H1 (cell line): ENCODE measurements at regions not wholly inside any gene's neighbourhood (a gene's known extent, or its start where the extent isn't known, plus 50 kb on each side); places are given as distances from the start of the nearest gene placed in this dataset.
"Not testable (repeated sequence)": the region's sequence is repeated elsewhere in the genome, so short reads cannot be mapped to it uniquely, and the experiment has no call there.

ENCODE experiments used
- EZH2 ChIP-seq: fragments of 200-600 bp; sonication (generic); IDR thresholded peaks from 2 replicates; pipeline ENCODE4 v1.7.1; 2012; ENCODE audit warnings: low read depth, mild to moderate bottlenecking, moderate library complexity, low read length, inconsistent platforms; ENCODE audit not compliant: severe bottlenecking
- HDAC2 ChIP-seq, 2 experiments: fragments of 300-600 bp in 1 of 2; sonication (generic) in 1 of 2; IDR thresholded peaks; 2 replicates each; pipeline ENCODE4 v1.6.1; 2011 to 2012; ENCODE audit warnings: low read depth in 2 of 2, low read length in 2 of 2, mild to moderate bottlenecking in 2 of 2, moderate library complexity in 2 of 2, borderline replicate concordance in 1 of 2, inconsistent platforms in 1 of 2
- JUN ChIP-seq: IDR thresholded peaks from 2 replicates; pipeline ENCODE4 v1.6.1; 2011; ENCODE audit warnings: low read depth, mild to moderate bottlenecking, improper control_type of control experiment, low read length
- KDM1A ChIP-seq: fragments of 200-600, 300-600 bp; sonication (generic); IDR thresholded peaks from 2 replicates; pipeline ENCODE4 v1.7.1; 2016; ENCODE audit warnings: mild to moderate bottlenecking, low read length, borderline replicate concordance
- POLR2A ChIP-seq, 2 experiments: IDR thresholded peaks; 1 replicate in 1 of 2; 2 replicates in 1 of 2; pipeline ENCODE4 v1.6.1; 2011; ENCODE audit warnings: low read depth in 2 of 2, low read length in 2 of 2, mild to moderate bottlenecking in 2 of 2; ENCODE audit errors: control extremely low read depth in 1 of 2
- POLR2AphosphoS5 ChIP-seq: IDR thresholded peaks from 2 replicates; pipeline ENCODE4 v1.6.1; 2011; ENCODE audit warnings: low read depth, low read length
- RAD21 ChIP-seq, 2 experiments: IDR thresholded peaks in 1 of 2; conservative IDR thresholded peaks in 1 of 2; 2 replicates each; pipeline ENCODE4 v1.6.1; 2011; ENCODE audit warnings: low read depth in 2 of 2, low read length in 2 of 2, improper control_type of control experiment in 1 of 2, inconsistent platforms in 1 of 2, mild to moderate bottlenecking in 1 of 2, moderate library complexity in 1 of 2
- SIN3A ChIP-seq, 2 experiments: IDR thresholded peaks in 1 of 2; conservative IDR thresholded peaks in 1 of 2; 2 replicates each; pipeline ENCODE4 v1.6.1; 2011 to 2012; ENCODE audit warnings: low read length in 2 of 2, improper control_type of control experiment in 1 of 2, low read depth in 1 of 2, mild to moderate bottlenecking in 1 of 2
- SP2 ChIP-seq: IDR thresholded peaks from 2 replicates; pipeline ENCODE4 v1.6.1; 2012; ENCODE audit warnings: mild to moderate bottlenecking, low read length, inconsistent platforms
- TAF1 ChIP-seq: IDR thresholded peaks from 2 replicates; pipeline ENCODE4 v1.6.1; 2011; ENCODE audit warnings: mild to moderate bottlenecking, low read depth, low read length
- ZNF274 ChIP-seq: IDR thresholded peaks from 2 replicates; pipeline ENCODE4 v1.7.0; 2012; ENCODE audit warnings: low read length, borderline replicate concordance; ENCODE audit errors: extremely low read depth
- TF ChIP-seq, protein P1 (sequence below): IDR thresholded peaks from 2 replicates; pipeline ENCODE4 v1.6.1; 2012; ENCODE audit warnings: inconsistent platforms
- TF ChIP-seq, protein P2 (sequence below), 3 experiments: IDR thresholded peaks; 1 replicate in 2 of 3; 2 replicates in 1 of 3; pipeline versions ENCODE4 v1.5.1 to v1.6.1; 2011; ENCODE audit warnings: low read length in 3 of 3, mild to moderate bottlenecking in 3 of 3, inconsistent platforms in 2 of 3, low read depth in 1 of 3, moderate library complexity in 1 of 3; ENCODE audit not compliant: insufficient read depth in 1 of 3; ENCODE audit errors: control extremely low read depth in 1 of 3

DNA sequence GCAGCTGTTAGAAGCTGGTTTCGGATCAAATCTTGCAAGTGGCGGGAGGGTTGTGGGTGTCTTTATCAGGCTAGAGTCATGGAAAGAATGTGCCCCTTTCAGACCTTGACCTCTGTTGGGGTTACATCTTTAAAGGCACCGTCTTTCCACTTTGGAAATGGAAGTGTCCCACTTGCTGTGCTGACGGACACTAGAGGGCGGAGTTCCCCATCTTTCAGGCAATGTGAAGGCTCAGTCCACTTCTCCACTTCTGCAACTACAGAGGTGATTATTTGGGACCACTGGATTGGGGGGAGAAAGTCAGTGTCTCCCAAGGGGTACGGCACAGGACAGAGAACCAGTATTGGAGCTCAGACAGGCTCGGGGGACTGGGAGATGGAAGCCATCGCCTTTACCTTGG, 3990.7 kb upstream of the TPTE start:
- TF ChIP-seq, protein P1, sequence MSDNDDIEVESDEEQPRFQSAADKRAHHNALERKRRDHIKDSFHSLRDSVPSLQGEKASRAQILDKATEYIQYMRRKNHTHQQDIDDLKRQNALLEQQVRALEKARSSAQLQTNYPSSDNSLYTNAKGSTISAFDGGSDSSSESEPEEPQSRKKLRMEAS = not testable (repeated sequence)
- TF ChIP-seq, protein P2, sequence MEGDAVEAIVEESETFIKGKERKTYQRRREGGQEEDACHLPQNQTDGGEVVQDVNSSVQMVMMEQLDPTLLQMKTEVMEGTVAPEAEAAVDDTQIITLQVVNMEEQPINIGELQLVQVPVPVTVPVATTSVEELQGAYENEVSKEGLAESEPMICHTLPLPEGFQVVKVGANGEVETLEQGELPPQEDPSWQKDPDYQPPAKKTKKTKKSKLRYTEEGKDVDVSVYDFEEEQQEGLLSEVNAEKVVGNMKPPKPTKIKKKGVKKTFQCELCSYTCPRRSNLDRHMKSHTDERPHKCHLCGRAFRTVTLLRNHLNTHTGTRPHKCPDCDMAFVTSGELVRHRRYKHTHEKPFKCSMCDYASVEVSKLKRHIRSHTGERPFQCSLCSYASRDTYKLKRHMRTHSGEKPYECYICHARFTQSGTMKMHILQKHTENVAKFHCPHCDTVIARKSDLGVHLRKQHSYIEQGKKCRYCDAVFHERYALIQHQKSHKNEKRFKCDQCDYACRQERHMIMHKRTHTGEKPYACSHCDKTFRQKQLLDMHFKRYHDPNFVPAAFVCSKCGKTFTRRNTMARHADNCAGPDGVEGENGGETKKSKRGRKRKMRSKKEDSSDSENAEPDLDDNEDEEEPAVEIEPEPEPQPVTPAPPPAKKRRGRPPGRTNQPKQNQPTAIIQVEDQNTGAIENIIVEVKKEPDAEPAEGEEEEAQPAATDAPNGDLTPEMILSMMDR (IDR thresholded peaks at IDR 0.05; ENCODE audit: control extremely low read depth in 1 of 3, insufficient read depth in 1 of 3, low read depth in 1 of 3, low read length in 3 of 3) = not testable (repeated sequence)
- not testable (repeated sequence) for TF ChIP-seq TAF1; POLR2AphosphoS5; JUN; EZH2; POLR2A (IDR thresholded peaks at IDR 0.05; ENCODE audit: control extremely low read depth in 1 of 2, low read depth in 2 of 2, low read length in 2 of 2); HDAC2 (IDR thresholded peaks at IDR 0.05; ENCODE audit: borderline replicate concordance in 1 of 2, low read depth in 2 of 2, low read length in 2 of 2); SP2; ZNF274; SIN3A (conservative IDR thresholded peaks at IDR 0.05 in 1 of 2, IDR thresholded peaks at IDR 0.05 in 1 of 2; ENCODE audit: low read depth in 1 of 2, low read length in 2 of 2); RAD21 (IDR thresholded peaks at IDR 0.05 in 1 of 2, conservative IDR thresholded peaks at IDR 0.05 in 1 of 2; ENCODE audit: low read depth in 2 of 2, low read length in 2 of 2); KDM1A
